ENCODE measurements at regions not wholly inside any gene's neighbourhood (a gene's known extent, or its start where the extent isn't known, plus 50 kb on each side); places are given as distances from the start of the nearest gene placed in this dataset.

- DNase-seq (ENCODE audit: low spot score): peak; percentile 20
Observed at GRCh38 chr6:1027795-1028569, 283.9 kb upstream of the FOXQ1 start.

- peak; percentile 65 for DNase-seq (ENCODE audit: low spot score)
Observed at GRCh38 chr6:1027109-1027794, 284.6 kb upstream of the FOXQ1 start.

GRCh38 chr6:1025821-1026220 lies 286.1 kb upstream of the FOXQ1 start:
- DNase-seq (ENCODE audit: low spot score): peak; percentile 91

GRCh38 chr6:1024587-1024986 lies 287.3 kb upstream of the FOXQ1 start:
- peak; percentile 58 for DNase-seq (ENCODE audit: low spot score)

GRCh38 chr6:1024161-1024560 lies 287.7 kb upstream of the FOXQ1 start:
- DNase-seq (ENCODE audit: low spot score): no peak

GRCh38 chr6:1023229-1023628 lies 288.7 kb upstream of the FOXQ1 start:
- DNase-seq (ENCODE audit: low spot score): no peak

GRCh38 chr6:1022719-1023118 lies 289.2 kb upstream of the FOXQ1 start:
- DNase-seq (ENCODE audit: low spot score): no peak

- no peak for DNase-seq (ENCODE audit: low spot score)
Observed at GRCh38 chr6:1020837-1021236, 291.1 kb upstream of the FOXQ1 start.

GRCh38 chr6:1020133-1020532 lies 291.8 kb upstream of the FOXQ1 start:
- DNase-seq (ENCODE audit: low spot score): no peak

GRCh38 chr6:1018041-1018440 lies 293.9 kb upstream of the FOXQ1 start:
- no peak for DNase-seq (ENCODE audit: low spot score)

- DNase-seq (ENCODE audit: low spot score): peak; percentile 17
Observed at GRCh38 chr6:1016329-1017302, 295.3 kb upstream of the FOXQ1 start.

GRCh38 chr6:1015825-1016224 lies 296.1 kb upstream of the FOXQ1 start:
- peak; percentile 59 for DNase-seq (ENCODE audit: low spot score)

GRCh38 chr6:1014431-1014807 lies 297.5 kb upstream of the FOXQ1 start:
- DNase-seq (ENCODE audit: low spot score): no peak

- DNase-seq (ENCODE audit: low spot score): no peak
Observed at GRCh38 chr6:1013656-1014430, 298.1 kb upstream of the FOXQ1 start.

- DNase-seq (ENCODE audit: low spot score): no peak
Observed at GRCh38 chr6:1009103-1009502, 302.8 kb upstream of the FOXQ1 start.

- DNase-seq (ENCODE audit: low spot score): no peak
Observed at GRCh38 chr6:1007159-1007558, 304.7 kb upstream of the FOXQ1 start.

GRCh38 chr6:1004885-1005630 lies 306.8 kb upstream of the FOXQ1 start:
- DNase-seq (ENCODE audit: low spot score): peak; percentile 86

- DNase-seq (ENCODE audit: low spot score): no peak
Observed at GRCh38 chr6:1003394-1004160, 308.3 kb upstream of the FOXQ1 start.

- no peak for DNase-seq (ENCODE audit: low spot score)
Observed at GRCh38 chr6:1002989-1003388, 308.9 kb upstream of the FOXQ1 start.

- peak; percentile 75 for DNase-seq (ENCODE audit: low spot score)
Observed at GRCh38 chr6:1001655-1002349, 308.9 kb upstream of the EXOC2 start.
